WTC11 (cell line): ENCODE measurements at regions not wholly inside any gene's neighbourhood (a gene's known extent, or its start where the extent isn't known, plus 50 kb on each side); places are given as distances from the start of the nearest gene placed in this dataset.

Source experiments
- ATAC-seq: fragments of 200-7000 bp; cut with Tn5 transposase; 2 replicates; pipeline ENCODE4 v1.10.0; 2021; ENCODE audit warnings: mild to moderate bottlenecking, moderate library complexity
- CTCF ChIA-PET: fragments of 300-600 bp; sonication (Branson Sonifier 250); formaldehyde crosslinking; loops from one replicate; lab custom pipeline; 2021; ENCODE audit warnings: antibody characterized with exemption; lab: Charles Lee
- POLR2A ChIA-PET: fragments of 350-600 bp; sonication (Branson Sonifier 250); formaldehyde crosslinking; loops from one replicate; lab custom pipeline; 2021; ENCODE audit warnings: antibody characterized with exemption; lab: Charles Lee
- DNase-seq: peaks from one replicate; pipeline ENCODE4 v3.0.0; 2021; ENCODE audit warnings: low spot score
- H3K27ac Mint-ChIP-seq: 2 replicates; pipeline ENCODE4 v1.8.0; 2021; ENCODE audit warnings: mixed read lengths
- H3K27me3 Mint-ChIP-seq: 2 replicates; pipeline ENCODE4 v1.8.0; 2021; ENCODE audit warnings: low read depth, mild to moderate bottlenecking, moderate library complexity, mixed read lengths
- H3K36me3 Mint-ChIP-seq: 2 replicates; pipeline ENCODE4 v1.8.0; 2021; ENCODE audit warnings: mixed read lengths
- H3K4me1 Mint-ChIP-seq: 2 replicates; pipeline ENCODE4 v1.8.0; 2022; ENCODE audit warnings: mixed read lengths
- H3K4me3 Mint-ChIP-seq: 2 replicates; pipeline ENCODE4 v1.8.0; 2021; ENCODE audit warnings: mild to moderate bottlenecking, moderate library complexity, mixed read lengths
- H3K9me3 Mint-ChIP-seq: 2 replicates; pipeline ENCODE4 v1.8.0; 2021; ENCODE audit warnings: mixed read lengths
- ATF1 ChIP-seq: sonication (generic); formaldehyde crosslinking; IDR thresholded peaks from 2 replicates; pipeline ENCODE4 v1.8.1; 2023; ENCODE audit warnings: mild to moderate bottlenecking, moderate library complexity, missing genetic modification reagents
- CDX4 ChIP-seq: fragments of 250-450 bp; sonication (Bioruptor Pico); IDR thresholded peaks from 2 replicates; pipeline ENCODE4 v1.9.0; 2021; ENCODE audit warnings: moderate library complexity, mild to moderate bottlenecking, inconsistent platforms, borderline replicate concordance
- ELF4 ChIP-seq: sonication (generic); formaldehyde crosslinking; IDR thresholded peaks from 2 replicates; pipeline ENCODE4 v1.8.1; 2022; ENCODE audit warnings: low read depth, mild to moderate bottlenecking, moderate library complexity, missing genetic modification reagents
- GRHL2 ChIP-seq: fragments of 250-450 bp; sonication (Bioruptor Pico); IDR thresholded peaks from 2 replicates; pipeline ENCODE4 v1.8.0; 2022; ENCODE audit warnings: mild to moderate bottlenecking, moderate library complexity; ENCODE audit not compliant: insufficient replicate concordance, severe bottlenecking
- MXD4 ChIP-seq: fragments of 250-450 bp; sonication (Bioruptor Pico); IDR thresholded peaks from 2 replicates; pipeline ENCODE4 v1.8.0; 2021; ENCODE audit warnings: mild to moderate bottlenecking, moderate library complexity, borderline replicate concordance
- NFYB ChIP-seq: sonication (generic); formaldehyde crosslinking; conservative IDR thresholded peaks from 2 replicates; pipeline ENCODE4 v1.8.0; 2022; ENCODE audit warnings: low read depth, missing genetic modification reagents
- NR3C1 ChIP-seq: sonication (generic); formaldehyde crosslinking; conservative IDR thresholded peaks from 2 replicates; pipeline ENCODE4 v1.8.1; 2023; ENCODE audit warnings: low read depth, mild to moderate bottlenecking, missing genetic modification reagents
- RELA ChIP-seq: sonication (generic); formaldehyde crosslinking; IDR thresholded peaks from 2 replicates; pipeline ENCODE4 v1.8.1; 2022; ENCODE audit warnings: missing genetic modification reagents, mild to moderate bottlenecking, borderline replicate concordance
- STAT6 ChIP-seq: sonication (generic); formaldehyde crosslinking; conservative IDR thresholded peaks from 2 replicates; pipeline ENCODE4 v1.8.1; 2023; ENCODE audit warnings: mild to moderate bottlenecking, low read depth, missing genetic modification reagents, moderate library complexity
- TEAD4 ChIP-seq: sonication (generic); formaldehyde crosslinking; IDR thresholded peaks from 2 replicates; pipeline ENCODE4 v1.8.0; 2022; ENCODE audit warnings: mild to moderate bottlenecking, missing genetic modification reagents
- TP53 ChIP-seq: sonication (generic); formaldehyde crosslinking; IDR thresholded peaks from 2 replicates; pipeline ENCODE4 v1.8.1; 2023; ENCODE audit warnings: mild to moderate bottlenecking, missing genetic modification reagents
- ZBTB21 ChIP-seq: sonication (generic); formaldehyde crosslinking; IDR thresholded peaks from 2 replicates; pipeline ENCODE4 v1.8.1; 2023; ENCODE audit warnings: mild to moderate bottlenecking, missing genetic modification reagents, borderline replicate concordance
- ZNF121 ChIP-seq: sonication (generic); formaldehyde crosslinking; IDR thresholded peaks from 2 replicates; pipeline ENCODE4 v1.8.0; 2023; ENCODE audit warnings: missing genetic modification reagents
- ZNF317 ChIP-seq: sonication (generic); formaldehyde crosslinking; IDR thresholded peaks from 2 replicates; pipeline ENCODE4 v1.8.1; 2023; ENCODE audit warnings: low read depth, mild to moderate bottlenecking, moderate library complexity, missing genetic modification reagents, borderline replicate concordance
- ZNF671 ChIP-seq: fragments of 250-450 bp; sonication (Bioruptor Pico); IDR thresholded peaks from 2 replicates; pipeline ENCODE4 v1.8.0; 2021; ENCODE audit warnings: mild to moderate bottlenecking
- TF ChIP-seq, protein P1 (sequence below): sonication (generic); formaldehyde crosslinking; IDR thresholded peaks from 2 replicates; pipeline ENCODE4 v1.8.1; 2022; ENCODE audit warnings: mild to moderate bottlenecking, moderate library complexity, missing genetic modification reagents
- TF ChIP-seq, protein P2 (sequence below): fragments of 250-450 bp; sonication (Bioruptor Pico); IDR thresholded peaks from 2 replicates; pipeline ENCODE4 v1.9.0; 2021; ENCODE audit warnings: mild to moderate bottlenecking
- TF ChIP-seq, protein P3 (sequence below): fragments of 250-450 bp; sonication (Bioruptor Pico); IDR thresholded peaks from 2 replicates; pipeline ENCODE4 v1.9.0; 2021; ENCODE audit warnings: mild to moderate bottlenecking

DNA sequence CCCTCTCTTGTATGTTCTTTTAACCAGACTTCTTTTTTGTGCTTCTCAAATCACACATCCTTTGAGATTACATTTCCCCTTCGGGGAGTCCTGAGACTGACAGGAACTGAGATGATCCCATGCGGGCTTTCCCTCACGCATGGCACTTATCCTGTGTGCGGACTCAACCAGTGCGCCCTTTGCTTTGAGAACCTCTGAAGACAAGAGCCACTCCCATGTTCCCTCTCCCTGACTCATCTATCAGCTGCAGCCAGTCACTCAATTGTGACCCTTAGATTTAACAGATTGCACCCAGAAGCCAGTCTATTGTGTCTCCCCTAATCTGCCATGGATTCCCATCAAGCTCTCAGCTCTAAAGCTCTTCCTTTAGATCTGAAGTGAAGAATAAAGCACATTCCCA lies 353.9 kb upstream of the MEOX2 start:
- ChIA-PET POLR2A (no interaction called here), CTCF (no interaction called here)
- no peak overlapping the region for H3K4me3 Mint-ChIP-seq
- peaks cover 9% of the 10 kb centered on the region for H3K4me1 Mint-ChIP-seq
- ATAC-seq = no peak
- H3K9me3 Mint-ChIP-seq = peaks cover 5% of the 10 kb centered on the region
- no peaks in the 10 kb centered on the region for H3K27me3 Mint-ChIP-seq
- no peak overlapping the region for H3K27ac Mint-ChIP-seq
- peaks cover 4% of the 10 kb centered on the region; the same call in 1 of the 2 replicates for H3K36me3 Mint-ChIP-seq
- TF ChIP-seq GRHL2 (CRISPR knock-in tag) (no peak), STAT6 (CRISPR knock-in tag) (no peak), CDX4 (CRISPR knock-in tag) (no peak), TEAD4 (CRISPR knock-in tag) (no peak), ZBTB21 (no peak)
- TF ChIP-seq, protein P1, sequence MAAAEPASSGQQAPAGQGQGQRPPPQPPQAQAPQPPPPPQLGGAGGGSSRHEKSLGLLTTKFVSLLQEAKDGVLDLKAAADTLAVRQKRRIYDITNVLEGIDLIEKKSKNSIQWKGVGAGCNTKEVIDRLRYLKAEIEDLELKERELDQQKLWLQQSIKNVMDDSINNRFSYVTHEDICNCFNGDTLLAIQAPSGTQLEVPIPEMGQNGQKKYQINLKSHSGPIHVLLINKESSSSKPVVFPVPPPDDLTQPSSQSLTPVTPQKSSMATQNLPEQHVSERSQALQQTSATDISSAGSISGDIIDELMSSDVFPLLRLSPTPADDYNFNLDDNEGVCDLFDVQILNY (CRISPR knock-in tag) = no peak
- TF ChIP-seq, protein P2, sequence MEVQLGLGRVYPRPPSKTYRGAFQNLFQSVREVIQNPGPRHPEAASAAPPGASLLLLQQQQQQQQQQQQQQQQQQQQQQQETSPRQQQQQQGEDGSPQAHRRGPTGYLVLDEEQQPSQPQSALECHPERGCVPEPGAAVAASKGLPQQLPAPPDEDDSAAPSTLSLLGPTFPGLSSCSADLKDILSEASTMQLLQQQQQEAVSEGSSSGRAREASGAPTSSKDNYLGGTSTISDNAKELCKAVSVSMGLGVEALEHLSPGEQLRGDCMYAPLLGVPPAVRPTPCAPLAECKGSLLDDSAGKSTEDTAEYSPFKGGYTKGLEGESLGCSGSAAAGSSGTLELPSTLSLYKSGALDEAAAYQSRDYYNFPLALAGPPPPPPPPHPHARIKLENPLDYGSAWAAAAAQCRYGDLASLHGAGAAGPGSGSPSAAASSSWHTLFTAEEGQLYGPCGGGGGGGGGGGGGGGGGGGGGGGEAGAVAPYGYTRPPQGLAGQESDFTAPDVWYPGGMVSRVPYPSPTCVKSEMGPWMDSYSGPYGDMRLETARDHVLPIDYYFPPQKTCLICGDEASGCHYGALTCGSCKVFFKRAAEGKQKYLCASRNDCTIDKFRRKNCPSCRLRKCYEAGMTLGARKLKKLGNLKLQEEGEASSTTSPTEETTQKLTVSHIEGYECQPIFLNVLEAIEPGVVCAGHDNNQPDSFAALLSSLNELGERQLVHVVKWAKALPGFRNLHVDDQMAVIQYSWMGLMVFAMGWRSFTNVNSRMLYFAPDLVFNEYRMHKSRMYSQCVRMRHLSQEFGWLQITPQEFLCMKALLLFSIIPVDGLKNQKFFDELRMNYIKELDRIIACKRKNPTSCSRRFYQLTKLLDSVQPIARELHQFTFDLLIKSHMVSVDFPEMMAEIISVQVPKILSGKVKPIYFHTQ (CRISPR knock-in tag) = no peak
- TF ChIP-seq, protein P3, sequence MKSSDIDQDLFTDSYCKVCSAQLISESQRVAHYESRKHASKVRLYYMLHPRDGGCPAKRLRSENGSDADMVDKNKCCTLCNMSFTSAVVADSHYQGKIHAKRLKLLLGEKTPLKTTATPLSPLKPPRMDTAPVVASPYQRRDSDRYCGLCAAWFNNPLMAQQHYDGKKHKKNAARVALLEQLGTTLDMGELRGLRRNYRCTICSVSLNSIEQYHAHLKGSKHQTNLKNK (CRISPR knock-in tag) = no peak
- no peak for DNase-seq

DNA sequence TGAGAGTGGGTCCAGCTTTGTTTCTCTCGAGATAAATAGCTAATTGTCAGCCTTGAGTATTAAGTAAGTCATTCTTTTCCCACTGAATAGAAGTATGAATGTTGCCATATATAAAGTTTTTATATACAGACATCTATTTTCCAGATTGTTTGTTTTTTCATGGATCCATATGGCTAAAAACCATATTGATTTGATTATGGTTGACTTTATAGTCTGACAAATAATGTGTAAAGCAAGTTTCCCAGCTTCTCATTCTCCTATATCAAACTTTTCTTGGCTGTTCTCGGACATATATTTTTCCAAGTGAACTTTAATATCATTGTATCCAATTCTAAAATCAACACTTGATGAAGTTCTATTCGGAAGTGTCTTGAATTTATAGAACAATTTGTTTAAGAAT lies 352.4 kb upstream of the MEOX2 start:
- CTCF ChIA-PET = no interaction called here

More for the DNA sequence above, 352.4 kb upstream of the MEOX2 start:
- peaks cover 9% of the 10 kb centered on the region for H3K4me1 Mint-ChIP-seq
- peaks cover 5% of the 10 kb centered on the region for H3K9me3 Mint-ChIP-seq
- no peak overlapping the region for H3K27ac Mint-ChIP-seq
- no peaks in the 10 kb centered on the region for H3K27me3 Mint-ChIP-seq
- TF ChIP-seq MXD4 (CRISPR knock-in tag) = no peak
- no peak for TF ChIP-seq TP53
- TF ChIP-seq, protein P2 (CRISPR knock-in tag) = no peak
- no peak for TF ChIP-seq ZNF121 (CRISPR knock-in tag)
- no peak for TF ChIP-seq ELF4 (CRISPR knock-in tag)
- no peak for TF ChIP-seq RELA (CRISPR knock-in tag)
- TF ChIP-seq ZNF671 (CRISPR knock-in tag) = no peak
- no peak for TF ChIP-seq ZNF317 (CRISPR knock-in tag)
- TF ChIP-seq NFYB (CRISPR knock-in tag) = no peak
- TF ChIP-seq ATF1 (CRISPR knock-in tag) = no peak
- TF ChIP-seq NR3C1 (CRISPR knock-in tag) = no peak
- POLR2A ChIA-PET = no interaction called here
- DNase-seq = no peak
- H3K4me3 Mint-ChIP-seq = no peak overlapping the region
- H3K36me3 Mint-ChIP-seq = peaks cover 4% of the 10 kb centered on the region; the same call in 1 of the 2 replicates
- ATAC-seq = no peak
